HL-60 (cell line): ENCODE measurements at regions not wholly inside any gene's neighbourhood (a gene's known extent, or its start where the extent isn't known, plus 50 kb on each side); places are given as distances from the start of the nearest gene placed in this dataset.

Source experiments
- DNase-seq, 2 experiments: peaks; one replicate each; pipeline ENCODE4 v3.0.0-alpha.2; 2010 to 2020; ENCODE audit warnings: low read depth in 1 of 2, low spot score in 1 of 2
- H3K27ac ChIP-seq: fragments of 250-450 bp; sonication (Bioruptor Pico); replicated peaks from 2 replicates; pipeline ENCODE4 v1.5.1; 2020; ENCODE audit warnings: mild to moderate bottlenecking, moderate library complexity
- H3K27me3 ChIP-seq: fragments of 250-450 bp; sonication (Bioruptor Pico); 2 replicates; pipeline ENCODE4 v1.5.1; 2021; ENCODE audit warnings: mild to moderate bottlenecking, moderate library complexity; ENCODE audit not compliant: insufficient read depth, poor library complexity, severe bottlenecking
- H3K4me3 ChIP-seq: replicated peaks from 2 replicates; pipeline ENCODE4 v1.5.1; 2011; ENCODE audit warnings: mild to moderate bottlenecking, control low read depth, low read length; ENCODE audit not compliant: insufficient read depth
- CTCF ChIP-seq: IDR thresholded peaks from one replicate; pipeline ENCODE4 v1.5.1; 2011; ENCODE audit warnings: low read length, control low read depth, inconsistent platforms; ENCODE audit not compliant: insufficient read depth
- GABPA ChIP-seq: IDR thresholded peaks from 2 replicates; pipeline ENCODE4 v1.6.1; 2012; ENCODE audit warnings: low read depth
- POLR2AphosphoS5 ChIP-seq: IDR thresholded peaks from 2 replicates; pipeline ENCODE4 v1.6.1; 2012; ENCODE audit warnings: low read depth
- REST ChIP-seq: IDR thresholded peaks from 2 replicates; pipeline ENCODE4 v1.6.1; 2012; ENCODE audit warnings: low read depth; ENCODE audit not compliant: insufficient replicate concordance
- SPI1 ChIP-seq: IDR thresholded peaks from 2 replicates; pipeline ENCODE4 v1.6.1; 2012; ENCODE audit warnings: low read depth, mild to moderate bottlenecking, borderline replicate concordance

GRCh38 chr18:38602341-38602740, 1036.7 kb upstream of the CELF4 start:
- Histone ChIP-seq H3K4me3 (no peak overlapping the region), H3K27ac (no peak overlapping the region), H3K27me3 (no peaks in the 10 kb centered on the region)
- DNase-seq, result no peak
- TF ChIP-seq CTCF, result no peak
- TF ChIP-seq POLR2AphosphoS5, result no peak
- no peak for TF ChIP-seq SPI1
- TF ChIP-seq GABPA, result no peak
- no peak for TF ChIP-seq REST

- Histone ChIP-seq H3K4me3 (no peak overlapping the region), H3K27me3 (no peaks in the 10 kb centered on the region), H3K27ac (no peak overlapping the region)
- TF ChIP-seq REST (no peak), GABPA (no peak), POLR2AphosphoS5 (no peak), SPI1 (no peak), CTCF (no peak)
- no peak for DNase-seq
Measured at GRCh38 chr18:38587571-38587970, 1022.0 kb upstream of the CELF4 start.

GRCh38 chr18:38586327-38586726, 1020.7 kb upstream of the CELF4 start:
- no peak overlapping the region for H3K4me3 ChIP-seq
- TF ChIP-seq CTCF (no peak), SPI1 (no peak), POLR2AphosphoS5 (no peak), REST (no peak), GABPA (no peak)
- no peak overlapping the region for H3K27ac ChIP-seq
- H3K27me3 ChIP-seq, result no peaks in the 10 kb centered on the region
- no peak for DNase-seq
